Endothelial cell of umbilical vein (primary cell): ENCODE measurements at regions not wholly inside any gene's neighbourhood (a gene's known extent, or its start where the extent isn't known, plus 50 kb on each side); places are given as distances from the start of the nearest gene placed in this dataset.

Source experiments
- BruUV-seq: library from RNA; stranded (reverse); fragments of 400-500 nt; replicated peaks from 2 replicates; lab custom pipeline; 2021; lab: Mats Ljungman, UMichigan
- CTCF ChIA-PET: fragments of 300-600, 350-600 bp; sonication (Branson Sonifier 250); formaldehyde crosslinking; loops from one replicate; lab custom pipeline; 2021; ENCODE audit warnings: antibody characterized with exemption, inconsistent platforms; lab: Charles Lee
- POLR2A ChIA-PET: fragments of 300-600, 350-600 bp; sonication (Branson Sonifier 250); formaldehyde crosslinking; loops from one replicate; lab custom pipeline; 2021; ENCODE audit warnings: antibody characterized with exemption, inconsistent platforms; lab: Charles Lee
- DNase-seq: peaks from one replicate; pipeline ENCODE4 v3.0.0-alpha.2; 2011; ENCODE audit warnings: low read depth, low spot score
- FAIRE-seq: peaks from 2 replicates; lab custom pipeline; 2011; peaks lifted over from hg19 to GRCh38; lab: Jason Lieb, UNC
- H2AFZ ChIP-seq: 2 replicates; pipeline ENCODE4 v1.6.0; 2012; ENCODE audit warnings: low read depth, low read length, control low read depth, inconsistent platforms
- H3K27ac ChIP-seq: 2 replicates; pipeline ENCODE4 v1.5.1; 2011; ENCODE audit warnings: low read depth, mild to moderate bottlenecking, control low read depth, low read length, moderate library complexity; ENCODE audit not compliant: insufficient read depth
- H3K27me3 ChIP-seq, 2 experiments: 2 replicates each; pipeline versions ENCODE4 v1.6.0 to v1.6.1; 2011; ENCODE audit warnings: low read length in 2 of 2, mixed read lengths in 1 of 2; ENCODE audit not compliant: control insufficient read depth in 2 of 2, insufficient read depth in 2 of 2
- H3K36me3 ChIP-seq, 2 experiments: 2 replicates in 1 of 2; 3 replicates in 1 of 2; pipeline ENCODE4 v1.5.1; 2011; ENCODE audit warnings: low read length in 2 of 2, mild to moderate bottlenecking in 1 of 2, moderate library complexity in 1 of 2; ENCODE audit not compliant: control insufficient read depth in 2 of 2, insufficient read depth in 2 of 2; ENCODE audit errors: extremely low read depth in 1 of 2
- H3K4me1 ChIP-seq: 3 replicates; pipeline ENCODE4 v1.5.1; 2011; ENCODE audit warnings: mild to moderate bottlenecking, low read length; ENCODE audit not compliant: control insufficient read depth, insufficient read depth; ENCODE audit errors: extremely low read depth
- H3K4me2 ChIP-seq: 2 replicates; pipeline ENCODE4 v1.6.1; 2011; ENCODE audit warnings: low read length, control low read depth, mixed read lengths; ENCODE audit not compliant: insufficient read depth
- H3K4me3 ChIP-seq, 3 experiments: fragments of 200-600 bp in 1 of 3; sonication (generic), shearing (Covaris generic) in 1 of 3; replicated peaks in 1 of 3; 2 replicates each; pipeline ENCODE4 v1.5.1; 2011 to 2016; ENCODE audit warnings: control low read depth in 3 of 3, low read length in 3 of 3, mild to moderate bottlenecking in 2 of 3, inconsistent platforms in 1 of 3, low read depth in 1 of 3, moderate library complexity in 1 of 3; ENCODE audit not compliant: insufficient read depth in 1 of 3
- H3K79me2 ChIP-seq: 2 replicates; pipeline ENCODE4 v1.6.0; 2012; ENCODE audit warnings: low read length, inconsistent platforms; ENCODE audit not compliant: control insufficient read depth, insufficient read depth
- H3K9ac ChIP-seq: replicated peaks from 2 replicates; pipeline ENCODE3; 2011; ENCODE audit warnings: low read length, control low read depth; ENCODE audit not compliant: insufficient read depth; ENCODE audit errors: extremely low read depth
- H3K9me1 ChIP-seq: replicated peaks from 3 replicates; pipeline ENCODE4 v1.6.0; 2011; ENCODE audit warnings: mild to moderate bottlenecking, low read length; ENCODE audit not compliant: control insufficient read depth, insufficient read depth; ENCODE audit errors: extremely low read depth
- H3K9me3 ChIP-seq: replicated peaks from 2 replicates; pipeline ENCODE4 v1.5.1; 2012; ENCODE audit warnings: low read length, inconsistent platforms; ENCODE audit not compliant: control insufficient read depth, insufficient read depth
- H4K20me1 ChIP-seq: replicated peaks from 2 replicates; pipeline ENCODE3; 2011; ENCODE audit warnings: mild to moderate bottlenecking, low read length; ENCODE audit not compliant: control insufficient read depth, insufficient read depth; ENCODE audit errors: extremely low read depth
- CTCF ChIP-seq, 2 donors: IDR thresholded peaks; 1 replicate in 1 of 2; 2 replicates in 1 of 2; pipeline ENCODE4 v1.5.1; 2011; ENCODE audit warnings: low read length in 2 of 2, mild to moderate bottlenecking in 2 of 2, moderate library complexity in 2 of 2, control low read depth in 1 of 2, inconsistent platforms in 1 of 2, low read depth in 1 of 2; ENCODE audit not compliant: insufficient read depth in 1 of 2; ENCODE audit errors: extremely low read depth in 1 of 2
- EZH2 ChIP-seq: IDR thresholded peaks from 2 replicates; pipeline ENCODE4 v1.6.1; 2012; ENCODE audit warnings: borderline replicate concordance, low read depth, mild to moderate bottlenecking, moderate library complexity, low read length, inconsistent platforms; ENCODE audit not compliant: severe bottlenecking
- FOS ChIP-seq: IDR thresholded peaks from 2 replicates; pipeline ENCODE4 v1.6.1; 2011; ENCODE audit warnings: mild to moderate bottlenecking, low read length, moderate library complexity, borderline replicate concordance; ENCODE audit not compliant: insufficient read depth
- GATA2 ChIP-seq: IDR thresholded peaks from 2 replicates; pipeline ENCODE4 v1.7.0; 2011; ENCODE audit warnings: low read depth, mild to moderate bottlenecking, moderate library complexity, mixed read lengths, low read length; ENCODE audit not compliant: insufficient read length, insufficient read depth
- JUN ChIP-seq: IDR thresholded peaks from 2 replicates; pipeline ENCODE4 v1.6.1; 2011; ENCODE audit warnings: borderline replicate concordance, low read depth; ENCODE audit not compliant: insufficient read length, insufficient read depth
- MAX ChIP-seq: IDR thresholded peaks from 2 replicates; pipeline ENCODE4 v1.6.1; 2011; ENCODE audit not compliant: insufficient read depth, insufficient read length
- MYC ChIP-seq: IDR thresholded peaks from one replicate; pipeline ENCODE4 v1.6.1; 2011; ENCODE audit warnings: mild to moderate bottlenecking, low read depth, low read length
- POLR2A ChIP-seq: IDR thresholded peaks from 2 replicates; pipeline ENCODE4 v1.6.1; 2012; ENCODE audit warnings: low read depth, mild to moderate bottlenecking, control low read depth, low read length
- POLR2AphosphoS5 ChIP-seq: IDR thresholded peaks from 2 replicates; pipeline ENCODE4 v1.6.1; 2012; ENCODE audit warnings: low read depth, mild to moderate bottlenecking, control low read depth, low read length, moderate library complexity; ENCODE audit not compliant: insufficient read depth
- dilution Hi-C: fragments of 300-500 bp; cut with MboI; formaldehyde crosslinking; loops from one replicate; pipeline ENCODE4 v1.15.0; 2019; ENCODE audit warnings: low sequenced_read_pairs; ENCODE audit not compliant: extremely low pct_ligation_motif_present
- intact Hi-C: fragments of 100-400 bp; cut with micrococcal nuclease; formaldehyde crosslinking; loops from one replicate; pipeline ENCODE4 v1.10.0; 2022

GRCh38 chr2:134131681-134132489 is 122.0 kb upstream of the MGAT5 start:
- Histone ChIP-seq H3K4me1 (peaks cover 11% of the 10 kb centered on the region), H3K79me2 (peaks cover 41% of the 10 kb centered on the region), H3K9ac (no peak overlapping the region), H3K4me2 (no peak overlapping the region), H4K20me1 (no peaks in the 10 kb centered on the region), H3K9me1 (no peaks in the 10 kb centered on the region), H3K4me3 (no peak overlapping the region), H3K9me3 (no peaks in the 10 kb centered on the region), H3K36me3 (no peaks in the 10 kb centered on the region), H2AFZ (no peak overlapping the region), H3K27me3 (no peaks in the 10 kb centered on the region), H3K27ac (no peak overlapping the region)
- ChIA-PET CTCF (interaction anchor here (1.3 to 1.4 kb wide), 3 partner anchors 13 to 75 kb away, joined by 3 to 7 read pairs (median 3); no protein-coding TSS in a partner anchor), POLR2A (no interaction called here)
- DNase-seq = no peak
- FAIRE-seq = peak; percentile 79
- TF ChIP-seq CTCF (IDR thresholded peaks at IDR 0.05; ENCODE audit: extremely low read depth in 1 of 2, insufficient read depth in 1 of 2, low read depth in 1 of 2, low read length in 2 of 2) (no peak), MYC (no peak), POLR2A (no peak), GATA2 (no peak), MAX (no peak), EZH2 (no peak), FOS (no peak), POLR2AphosphoS5 (no peak), JUN (no peak)
- intact Hi-C loops (no loop called here), dilution Hi-C loops (no loop called here)
- BruUV-seq = no TSS peak
